HG02870 (cell line): ENCODE measurements at regions not wholly inside any gene's neighbourhood (a gene's known extent, or its start where the extent isn't known, plus 50 kb on each side); places are given as distances from the start of the nearest gene placed in this dataset.
"Not testable (repeated sequence)": the region's sequence is repeated elsewhere in the genome, so short reads cannot be mapped to it uniquely, and the experiment has no call there.

Source experiments
- ATAC-seq: cut with Tn5 transposase; IDR thresholded peaks from one replicate; pipeline ENCODE4 v1.9.1; 2021; ENCODE audit warnings: mild to moderate bottlenecking, moderate library complexity; ENCODE audit not compliant: unreplicated experiment

GRCh38 chr10:109732254-109732965, 190.9 kb downstream of the XPNPEP1 start:
- no peak for ATAC-seq

DNA sequence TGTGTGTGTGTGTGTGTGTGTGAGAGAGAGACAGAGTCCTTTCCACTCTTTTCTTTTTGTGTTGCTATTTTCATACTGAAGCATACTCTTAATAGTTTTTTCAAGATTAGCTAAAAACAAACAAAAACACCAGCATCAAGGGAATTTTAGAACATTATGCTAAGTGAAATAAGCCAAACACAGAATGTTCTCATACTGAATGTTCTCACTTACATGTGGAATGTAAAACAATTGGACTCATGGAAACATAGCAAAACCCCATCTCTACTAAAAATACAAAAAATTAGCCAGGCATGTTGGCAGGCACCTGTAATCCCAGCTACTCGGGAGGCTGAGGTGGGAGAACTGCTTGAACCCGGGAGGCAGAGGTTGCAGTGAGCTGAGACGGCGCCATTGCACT, 193.4 kb downstream of the XPNPEP1 start:
- not testable (repeated sequence) for ATAC-seq

GRCh38 chr10:109727436-109727835, 195.9 kb downstream of the XPNPEP1 start:
- ATAC-seq: no peak

GRCh38 chr10:109726473-109726872, 196.8 kb downstream of the XPNPEP1 start:
- ATAC-seq: no peak

- ATAC-seq: no peak
Measured at GRCh38 chr10:109723305-109723704, 200.0 kb downstream of the XPNPEP1 start.

DNA sequence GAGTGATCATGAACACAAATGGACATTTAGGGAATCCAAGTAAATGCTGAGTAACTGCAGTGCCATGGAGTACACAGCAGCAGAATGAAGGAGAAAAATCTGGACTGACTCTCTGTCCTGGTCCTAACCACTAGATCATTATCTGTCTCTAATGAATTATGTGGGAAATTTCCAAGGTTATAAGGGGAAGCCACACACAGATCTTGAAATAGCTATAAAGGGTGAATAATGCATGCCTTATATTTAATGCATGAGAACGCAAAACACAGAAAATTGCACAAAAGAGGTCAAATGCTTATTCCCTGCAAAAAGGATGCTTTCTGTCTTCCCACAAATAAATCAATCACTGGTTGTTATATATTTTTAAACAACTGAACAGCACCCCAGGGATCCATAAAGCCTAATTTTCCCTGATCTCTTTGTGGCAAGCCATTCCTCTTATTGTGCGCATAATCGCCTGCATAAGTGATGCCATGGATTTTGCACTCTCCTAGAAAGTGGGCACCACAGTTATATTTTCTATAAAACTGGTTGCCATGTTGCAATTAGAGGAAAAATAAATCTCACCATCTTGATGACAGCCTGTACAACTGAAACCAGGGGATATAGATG, 201.8 kb downstream of the XPNPEP1 start:
- no peak for ATAC-seq

GRCh38 chr10:109706026-109706560, 217.2 kb downstream of the XPNPEP1 start:
- no peak for ATAC-seq

DNA sequence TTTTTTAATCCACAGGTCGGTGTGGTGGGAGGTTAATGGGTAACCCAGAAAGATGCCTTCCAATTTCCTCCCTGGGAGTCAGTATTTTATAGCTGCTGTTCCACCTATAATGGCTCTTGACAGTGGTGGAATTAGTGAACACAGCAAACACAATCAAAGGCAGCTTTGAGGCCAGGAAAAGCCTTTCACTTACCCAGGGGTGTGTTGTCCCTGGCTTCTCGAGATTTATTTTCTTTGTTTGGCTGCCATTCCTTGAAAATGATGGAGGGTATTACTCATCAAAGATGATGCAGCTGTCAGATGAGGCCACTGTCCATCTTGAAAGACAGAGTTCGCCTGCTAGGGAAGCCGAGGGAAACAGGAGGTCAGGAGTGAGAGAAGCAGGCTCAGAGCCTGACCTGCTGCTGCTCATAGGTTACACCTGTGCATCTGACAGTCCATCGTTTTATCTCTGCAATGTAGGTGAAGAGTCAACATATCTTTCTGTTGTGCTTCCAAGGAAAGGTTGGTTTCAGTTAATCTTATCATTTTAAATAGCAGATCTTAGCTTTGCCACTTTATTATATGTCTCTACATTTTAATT, 221.6 kb downstream of the XPNPEP1 start:
- ATAC-seq: no peak

DNA sequence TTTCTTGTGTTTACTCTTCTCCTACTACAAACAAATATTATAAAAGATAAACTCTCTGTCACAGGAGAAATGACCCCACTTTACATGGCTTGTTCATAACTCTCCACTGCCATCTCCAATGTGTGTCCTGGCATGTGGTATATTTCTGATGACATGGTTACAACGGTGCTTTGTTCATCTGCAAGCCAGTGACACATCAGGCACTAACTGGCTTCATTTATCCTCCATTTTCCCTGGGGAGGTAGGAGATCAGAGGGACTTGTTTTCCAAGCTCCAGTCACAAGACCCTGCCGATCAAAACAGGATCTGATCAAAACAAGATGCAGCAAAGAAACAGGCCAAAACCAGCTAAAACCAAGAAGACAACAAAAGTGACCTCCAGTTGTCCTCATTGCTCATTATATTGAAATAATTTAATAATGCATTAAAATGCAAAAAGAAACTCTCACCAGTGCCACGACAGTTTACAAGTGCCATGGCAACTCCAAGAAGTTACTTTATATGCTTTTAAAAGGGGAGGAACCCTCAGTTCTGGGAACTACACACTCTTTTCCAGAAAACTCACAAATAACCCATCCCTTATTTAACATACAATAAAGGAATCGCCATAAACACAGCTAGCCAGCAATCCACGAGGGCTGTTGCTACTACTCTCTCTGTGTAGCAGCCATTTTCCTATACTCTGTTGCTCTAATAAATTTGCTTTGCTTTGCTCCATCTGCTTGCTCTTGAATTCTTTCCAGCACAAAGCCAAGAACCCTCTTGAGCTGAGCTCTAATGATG, 224.2 kb downstream of the XPNPEP1 start:
- no peak for ATAC-seq

DNA sequence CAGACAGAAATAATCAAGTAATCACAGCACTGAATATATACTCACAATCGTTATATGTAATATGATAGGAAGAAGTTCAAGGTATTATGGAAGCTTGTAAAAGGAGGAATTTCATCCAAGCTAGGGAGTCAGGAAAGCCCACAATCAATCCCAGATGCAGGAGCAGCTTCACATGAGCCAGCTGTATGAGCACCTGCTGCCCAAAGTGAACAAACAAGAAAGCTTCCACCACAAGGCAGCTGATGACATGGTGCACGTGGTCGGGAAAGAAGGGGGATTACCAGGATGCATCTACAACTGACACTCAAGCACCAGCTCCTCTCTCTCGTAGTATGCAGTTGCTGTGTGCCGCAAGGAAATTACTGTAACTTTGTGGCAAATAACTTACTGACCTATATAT, 225.2 kb downstream of the XPNPEP1 start:
- no peak for ATAC-seq

- no peak for ATAC-seq
Measured at GRCh38 chr10:109696981-109697775, 226.1 kb downstream of the XPNPEP1 start.

DNA sequence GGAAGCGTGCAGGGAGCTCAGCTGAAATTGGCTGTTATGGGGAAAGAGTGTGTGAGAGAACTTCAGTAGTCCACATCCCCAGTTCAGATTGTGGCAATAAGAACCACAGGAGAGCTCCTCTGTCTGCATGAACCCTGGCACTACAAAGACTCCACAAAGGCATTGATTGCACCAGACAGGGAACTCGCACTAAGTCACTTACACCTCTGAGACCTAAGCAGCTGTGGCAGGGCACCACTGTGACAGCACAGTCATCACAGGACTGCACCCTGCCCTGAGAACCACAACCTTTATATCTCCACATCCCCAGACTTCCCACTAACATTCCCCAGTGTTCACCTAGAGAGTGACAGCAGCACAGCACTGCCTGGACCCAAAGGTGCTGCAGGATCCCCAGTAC, 226.8 kb downstream of the XPNPEP1 start:
- ATAC-seq: no peak

GRCh38 chr10:109695988-109696387, 227.3 kb downstream of the XPNPEP1 start:
- ATAC-seq: no peak

- ATAC-seq: no peak
Measured at GRCh38 chr10:109689785-109690184, 233.5 kb downstream of the XPNPEP1 start.

DNA sequence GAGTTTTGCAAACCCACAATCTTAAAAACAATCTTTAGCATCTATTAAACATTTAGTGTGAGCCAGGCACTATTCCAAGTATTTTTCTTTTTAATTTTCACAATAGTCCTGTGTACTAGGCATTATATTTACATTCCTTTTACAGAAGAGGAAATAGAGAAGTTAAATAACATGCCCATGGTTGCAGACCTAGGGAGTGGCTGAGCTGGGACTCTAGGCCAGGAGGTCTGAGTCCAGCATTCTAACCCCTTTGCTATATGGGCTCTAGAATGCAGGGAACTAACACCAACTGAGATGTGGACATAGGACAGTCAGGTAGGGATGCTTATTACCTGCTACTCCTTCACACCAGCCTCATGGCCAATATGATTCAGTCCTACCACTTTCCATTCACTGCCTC, 243.8 kb downstream of the XPNPEP1 start:
- ATAC-seq: no peak

DNA sequence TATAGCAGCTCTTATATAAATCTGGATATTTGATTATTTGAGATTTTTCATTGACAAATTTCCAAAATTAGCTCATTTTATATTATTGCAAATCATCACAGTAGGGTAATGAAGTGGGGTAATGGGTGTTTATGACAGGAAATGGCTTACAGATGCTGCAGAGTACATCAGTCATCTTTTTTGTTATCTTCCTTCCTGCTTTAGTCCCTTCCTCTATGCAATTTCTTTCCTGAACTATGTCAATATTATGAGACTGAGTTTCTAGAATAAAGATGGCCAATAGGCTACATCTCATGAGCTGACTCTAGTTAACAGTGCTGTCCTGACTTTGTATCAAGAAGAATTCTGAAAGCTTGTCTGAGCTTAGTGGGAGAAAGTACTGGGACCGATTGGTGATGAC, 244.5 kb downstream of the XPNPEP1 start:
- ATAC-seq: no peak

- ATAC-seq: no peak
Measured at GRCh38 chr10:109676703-109677102, 246.6 kb downstream of the XPNPEP1 start.

DNA sequence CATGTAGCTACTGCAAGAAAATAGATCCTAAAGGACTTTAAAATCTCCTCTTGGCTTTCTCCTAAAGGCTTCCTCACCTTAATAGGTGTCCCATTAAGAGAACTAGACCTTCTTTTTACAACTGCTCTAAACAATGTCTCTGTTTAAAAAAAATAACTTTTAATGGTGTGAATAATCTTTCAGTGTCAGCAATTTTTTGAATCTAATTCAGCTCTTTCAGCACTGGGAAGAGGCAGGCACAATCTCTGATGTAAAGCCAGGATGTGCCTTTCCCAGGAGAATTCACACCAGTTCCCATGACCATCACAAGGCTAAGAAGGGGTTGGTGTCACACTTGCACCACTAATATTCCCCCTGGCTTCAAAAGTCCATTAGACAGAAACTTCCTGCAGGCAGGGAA, 254.6 kb downstream of the XPNPEP1 start:
- no peak for ATAC-seq

DNA sequence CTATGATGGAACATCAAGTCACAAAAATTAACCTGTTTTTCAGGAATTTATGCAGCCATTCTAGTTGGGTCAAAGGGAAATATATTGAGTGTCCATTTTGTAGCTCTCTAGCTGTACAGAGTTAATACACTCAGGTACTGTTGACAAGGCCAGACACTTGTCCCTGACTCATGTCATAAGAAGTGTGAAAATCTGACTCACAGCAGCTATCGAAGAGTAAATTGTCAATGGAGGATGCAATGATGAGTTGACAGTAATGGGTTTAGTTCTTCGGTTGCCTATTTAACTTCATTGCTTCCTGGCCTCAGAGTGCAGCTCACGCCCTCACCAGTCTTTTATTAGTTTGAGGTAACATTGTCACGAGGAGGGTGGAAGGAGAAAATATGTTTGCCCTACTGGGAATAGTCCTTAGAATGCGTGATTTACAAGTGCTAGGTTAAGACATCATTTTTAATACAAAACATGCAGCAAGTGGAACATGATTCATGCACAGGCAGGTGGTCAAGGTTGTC, 255.1 kb downstream of the XPNPEP1 start:
- ATAC-seq: no peak

- ATAC-seq: no peak
Measured at GRCh38 chr10:109665321-109665720, 258.0 kb downstream of the XPNPEP1 start.
